ENCODE measurements at regions not wholly inside any gene's neighbourhood (a gene's known extent, or its start where the extent isn't known, plus 50 kb on each side); places are given as distances from the start of the nearest gene placed in this dataset.

- TF ChIP-seq CTCF (IDR thresholded peaks at IDR 0.05) (no peak), ZFX (IDR thresholded peaks at IDR 0.05; ENCODE audit: borderline replicate concordance) (no peak)
- no peak overlapping the region for H3K27ac ChIP-seq
Measured at GRCh38 chr3:16033889-16034687, 140.4 kb upstream of the GALNT15 start.

GRCh38 chr3:16040991-16041390 is 133.5 kb upstream of the GALNT15 start:
- TF ChIP-seq ZFX (IDR thresholded peaks at IDR 0.05; ENCODE audit: borderline replicate concordance) (no peak), CTCF (IDR thresholded peaks at IDR 0.05) (no peak)
- no peak overlapping the region for H3K27ac ChIP-seq

GRCh38 chr3:16048435-16049318 is 125.8 kb upstream of the GALNT15 start:
- no peak overlapping the region for H3K27ac ChIP-seq
- peak; percentile 86 for TF ChIP-seq CTCF (IDR thresholded peaks at IDR 0.05)
- no peak for TF ChIP-seq ZFX (IDR thresholded peaks at IDR 0.05; ENCODE audit: borderline replicate concordance)

- H3K27ac ChIP-seq, result no peak overlapping the region
- TF ChIP-seq ZFX (IDR thresholded peaks at IDR 0.05; ENCODE audit: borderline replicate concordance) (no peak), CTCF (IDR thresholded peaks at IDR 0.05) (no peak)
Measured at GRCh38 chr3:16050641-16051467, 123.6 kb upstream of the GALNT15 start.

- H3K27ac ChIP-seq, result no peak overlapping the region
- TF ChIP-seq CTCF (IDR thresholded peaks at IDR 0.05) (no peak), ZFX (IDR thresholded peaks at IDR 0.05; ENCODE audit: borderline replicate concordance) (no peak)
Measured at GRCh38 chr3:16051691-16052090, 122.8 kb upstream of the GALNT15 start.

- TF ChIP-seq ZFX (IDR thresholded peaks at IDR 0.05; ENCODE audit: borderline replicate concordance) (no peak), CTCF (IDR thresholded peaks at IDR 0.05) (no peak)
- H3K27ac ChIP-seq, result no peak overlapping the region
Measured at GRCh38 chr3:16052964-16053363, 121.5 kb upstream of the GALNT15 start.

Measured in 22Rv1 (cell line).